ENCODE measurements at regions not wholly inside any gene's neighbourhood (a gene's known extent, or its start where the extent isn't known, plus 50 kb on each side); places are given as distances from the start of the nearest gene placed in this dataset.
"Not testable (repeated sequence)": the region's sequence is repeated elsewhere in the genome, so short reads cannot be mapped to it uniquely, and the experiment has no call there.

- no peak for DNase-seq
Observed at GRCh38 chr5:133881576-133882388, 86.6 kb downstream of the C5orf15 start.

- no peak for DNase-seq
Observed at GRCh38 chr5:133878236-133878555, 90.2 kb downstream of the C5orf15 start.

- no peak for DNase-seq
Observed at GRCh38 chr5:133877351-133878235, 90.8 kb downstream of the C5orf15 start.

- DNase-seq, result no peak
Observed at GRCh38 chr5:133876266-133876665, 92.2 kb downstream of the C5orf15 start.

GRCh38 chr5:133875179-133875578, 93.2 kb downstream of the C5orf15 start:
- DNase-seq, result no peak

- DNase-seq, result no peak
Observed at GRCh38 chr5:133873449-133873848, 95.0 kb downstream of the C5orf15 start.

GRCh38 chr5:133870661-133871060, 97.8 kb downstream of the C5orf15 start:
- DNase-seq, result no peak

- no peak for DNase-seq
Observed at GRCh38 chr5:133869519-133870335, 98.7 kb downstream of the C5orf15 start.

- DNase-seq, result peak; percentile 92
Observed at GRCh38 chr5:133868946-133869518, 99.4 kb downstream of the C5orf15 start.

GRCh38 chr5:133867851-133868545, 100.4 kb downstream of the C5orf15 start:
- no peak for DNase-seq

- DNase-seq, result no peak
Observed at GRCh38 chr5:133867341-133867740, 101.1 kb downstream of the C5orf15 start.

GRCh38 chr5:133866903-133867245, 101.6 kb downstream of the C5orf15 start:
- no peak for DNase-seq

GRCh38 chr5:133866160-133866902, 102.1 kb downstream of the C5orf15 start:
- DNase-seq, result no peak

- DNase-seq, result no peak
Observed at GRCh38 chr5:133865113-133865512, 103.3 kb downstream of the C5orf15 start.

- DNase-seq, result no peak
Observed at GRCh38 chr5:133864711-133865110, 103.7 kb downstream of the C5orf15 start.

- DNase-seq, result no peak
Observed at GRCh38 chr5:133863857-133864585, 104.4 kb downstream of the C5orf15 start.

GRCh38 chr5:133861161-133861737, 107.2 kb downstream of the C5orf15 start:
- DNase-seq, result no peak

- no peak for DNase-seq
Observed at GRCh38 chr5:133859073-133859472, 109.4 kb downstream of the C5orf15 start.

- DNase-seq, result not testable (repeated sequence)
Observed at GRCh38 chr5:133857595-133858313, 110.7 kb downstream of the C5orf15 start.
